HepG2 (cell line): ENCODE measurements at regions not wholly inside any gene's neighbourhood (a gene's known extent, or its start where the extent isn't known, plus 50 kb on each side); places are given as distances from the start of the nearest gene placed in this dataset.

ENCODE experiments used
- ATAC-seq: fragments of 200-7000 bp; cut with Tn5 transposase; 3 replicates; pipeline ENCODE4 v1.9.1; 2020; ENCODE audit warnings: mild to moderate bottlenecking, moderate library complexity
- BruUV-seq: library from RNA; stranded (reverse); fragments of 400-500 nt; replicated peaks from 2 replicates; lab custom pipeline; 2021; lab: Mats Ljungman, UMichigan
- CTCF ChIA-PET: fragments of 300-600 bp; formaldehyde crosslinking; extraction: SDS; loops from one replicate; lab custom pipeline; 2021; ENCODE audit warnings: low total read pairs, inconsistent platforms, low intra/inter-chr PET ratio; lab: Yijun Ruan, JAX
- POLR2A ChIA-PET: fragments of 350-600 bp; sonication (Branson Sonifier 250); formaldehyde crosslinking; loops from one replicate; lab custom pipeline; 2020; ENCODE audit warnings: antibody characterized with exemption, inconsistent platforms; lab: Yijun Ruan, JAX
- DNase-seq: peaks from one replicate; pipeline ENCODE4 v3.0.0-alpha.2; 2015; ENCODE audit warnings: low spot score
- FAIRE-seq: peaks from 3 replicates; lab custom pipeline; 2011; peaks lifted over from hg19 to GRCh38; lab: Jason Lieb, UNC
- H2AFZ ChIP-seq: one replicate; pipeline ENCODE4 v1.6.1; 2011; ENCODE audit warnings: low read length, inconsistent platforms
- H3K27ac ChIP-seq: fragments of 300-600 bp; 3 replicates; pipeline ENCODE4 v1.8.0; 2011; ENCODE audit warnings: mixed run types, mild to moderate bottlenecking, mixed read lengths, low read length, inconsistent platforms; ENCODE audit not compliant: insufficient read depth; ENCODE audit errors: extremely low read length
- H3K27me3 ChIP-seq, 2 experiments: fragments of 200-600 bp in 1 of 2; 2 replicates in 1 of 2; 3 replicates in 1 of 2; pipeline versions ENCODE4 v1.6.0 to v1.8.0; 2011; ENCODE audit warnings: low read length in 2 of 2, mild to moderate bottlenecking in 2 of 2, moderate library complexity in 2 of 2, inconsistent platforms in 1 of 2; ENCODE audit not compliant: insufficient read depth in 2 of 2, control insufficient read depth in 1 of 2
- H3K36me3 ChIP-seq, 2 experiments: fragments of 200-600 bp in 1 of 2; replicated peaks in 1 of 2; 2 replicates in 1 of 2; 3 replicates in 1 of 2; pipeline versions ENCODE4 v1.5.1 to v1.8.0; 2011; ENCODE audit warnings: low read length in 2 of 2, inconsistent platforms in 1 of 2; ENCODE audit not compliant: insufficient read depth in 2 of 2, control insufficient read depth in 1 of 2
- H3K4me1 ChIP-seq: 2 replicates; pipeline ENCODE4 v1.5.1; 2012; ENCODE audit warnings: low read length, inconsistent platforms; ENCODE audit not compliant: insufficient read depth
- H3K4me2 ChIP-seq: 2 replicates; pipeline ENCODE4 v1.6.0; 2011; ENCODE audit warnings: low read depth, low read length, inconsistent platforms
- H3K4me3 ChIP-seq, 3 experiments: fragments of 200-600 bp in 1 of 3; sonication (generic), shearing (Covaris generic) in 1 of 3; replicated peaks in 1 of 3; 2 replicates each; pipeline ENCODE4 v1.5.1; 2011 to 2016; ENCODE audit warnings: low read length in 3 of 3, inconsistent platforms in 2 of 3, low read depth in 2 of 3, mild to moderate bottlenecking in 2 of 3, control low read depth in 1 of 3, mixed read lengths in 1 of 3; ENCODE audit not compliant: insufficient read depth in 1 of 3
- H3K79me2 ChIP-seq: one replicate; pipeline ENCODE4 v1.6.1; 2011; ENCODE audit warnings: low read length, inconsistent platforms; ENCODE audit not compliant: insufficient read depth
- H3K9ac ChIP-seq: 2 replicates; pipeline ENCODE4 v1.6.0; 2011; ENCODE audit warnings: mild to moderate bottlenecking, low read depth, low read length, inconsistent platforms; ENCODE audit not compliant: insufficient read depth
- H3K9me3 ChIP-seq: 2 replicates; pipeline ENCODE4 v1.5.1; 2012; ENCODE audit warnings: mild to moderate bottlenecking, low read length
- H4K20me1 ChIP-seq: 2 replicates; pipeline ENCODE4 v1.6.0; 2011; ENCODE audit warnings: inconsistent platforms, mild to moderate bottlenecking, low read length, moderate library complexity; ENCODE audit not compliant: insufficient read depth
- MATR3 ChIP-seq: sonication (generic); formaldehyde crosslinking; IDR thresholded peaks from 2 replicates; pipeline ENCODE4 v1.4.0; 2020; ENCODE audit warnings: missing genetic modification reagents
- MBNL3 ChIP-seq: fragments of 250-450 bp; sonication (Bioruptor Pico); conservative IDR thresholded peaks from 2 replicates; pipeline ENCODE4 v1.8.0; 2022; ENCODE audit warnings: mild to moderate bottlenecking, inconsistent platforms
- NPAS2 ChIP-seq: sonication (generic); formaldehyde crosslinking; IDR thresholded peaks from 2 replicates; pipeline ENCODE4 v1.8.0; 2022; ENCODE audit warnings: mild to moderate bottlenecking, missing genetic modification reagents, borderline replicate concordance
- ZNF451 ChIP-seq: sonication (generic); formaldehyde crosslinking; IDR thresholded peaks from 2 replicates; pipeline ENCODE4 v1.5.0; 2020; ENCODE audit warnings: mild to moderate bottlenecking, missing genetic modification reagents
- ZNF670 ChIP-seq: sonication (generic); formaldehyde crosslinking; IDR thresholded peaks from 2 replicates; pipeline ENCODE4 v1.8.0; 2022; ENCODE audit warnings: mild to moderate bottlenecking, missing genetic modification reagents, borderline replicate concordance
- ZNF781 ChIP-seq: sonication (generic); formaldehyde crosslinking; IDR thresholded peaks from 2 replicates; pipeline ENCODE4 v1.5.1; 2020; ENCODE audit warnings: borderline replicate concordance, mild to moderate bottlenecking, missing genetic modification reagents; ENCODE audit errors: not compliant biosample characterization
- ZSCAN25 ChIP-seq: sonication (generic); formaldehyde crosslinking; IDR thresholded peaks from 2 replicates; pipeline ENCODE4 v1.8.0; 2022; ENCODE audit warnings: mild to moderate bottlenecking, missing genetic modification reagents
- WGBS: methylation state at CpG from one replicate; pipeline ENCODE4 v1.1.6; 2017; ENCODE audit warnings: low lambda C conversion rate; 5-methylcytosine and 5-hydroxymethylcytosine counted together
- in situ Hi-C: cut with HindIII; loops from 2 replicates; pipeline ENCODE4 v1.10.0; 2017; ENCODE audit warnings: low pct_unique_long_range_greater_than_20kb; ENCODE audit not compliant: extremely low pct_ligation_motif_present
- intact Hi-C: fragments of 100-400 bp; cut with micrococcal nuclease; formaldehyde crosslinking; loops from one replicate; pipeline ENCODE4 v1.10.0; 2022; ENCODE audit not compliant: unreplicated experiment
- TF ChIP-seq, protein P1 (sequence below): sonication (generic); formaldehyde crosslinking; IDR thresholded peaks from 2 replicates; pipeline ENCODE4 v1.8.0; 2022; ENCODE audit warnings: missing genetic modification reagents, mild to moderate bottlenecking, moderate library complexity, borderline replicate concordance
- TF ChIP-seq, protein P2 (sequence below): sonication (generic); formaldehyde crosslinking; IDR thresholded peaks from 2 replicates; pipeline ENCODE4 v1.4.0; 2020; ENCODE audit warnings: low read depth, mild to moderate bottlenecking, missing genetic modification reagents
- TF ChIP-seq, protein P3 (sequence below): sonication (generic); formaldehyde crosslinking; IDR thresholded peaks from 2 replicates; pipeline ENCODE4 v1.9.0; 2021; ENCODE audit warnings: mild to moderate bottlenecking, missing genetic modification reagents
- TF ChIP-seq, protein P4 (sequence below): sonication (generic); formaldehyde crosslinking; IDR thresholded peaks from 2 replicates; pipeline ENCODE4 v1.4.0; 2020; ENCODE audit warnings: missing genetic modification reagents

DNA sequence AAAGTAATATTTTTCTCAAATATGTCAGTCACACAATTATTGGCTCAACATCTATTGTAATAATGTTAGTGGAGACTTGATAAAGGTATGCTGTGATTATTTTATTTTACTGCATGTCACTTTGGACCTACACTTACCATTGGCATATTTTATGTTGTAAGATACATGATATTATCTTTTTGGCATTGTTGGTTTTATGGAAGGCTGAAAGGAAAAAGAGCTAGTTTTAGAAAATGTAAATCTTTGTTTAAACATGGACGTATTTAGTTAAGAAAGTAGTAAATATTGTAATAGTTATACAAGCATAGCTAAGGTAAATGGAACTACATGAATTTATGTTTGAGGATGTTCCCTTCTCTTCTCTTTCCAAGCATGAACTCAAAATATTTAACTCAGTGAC, 1399.3 kb downstream of the STIM2 start (continued):
- TF ChIP-seq, protein P1, sequence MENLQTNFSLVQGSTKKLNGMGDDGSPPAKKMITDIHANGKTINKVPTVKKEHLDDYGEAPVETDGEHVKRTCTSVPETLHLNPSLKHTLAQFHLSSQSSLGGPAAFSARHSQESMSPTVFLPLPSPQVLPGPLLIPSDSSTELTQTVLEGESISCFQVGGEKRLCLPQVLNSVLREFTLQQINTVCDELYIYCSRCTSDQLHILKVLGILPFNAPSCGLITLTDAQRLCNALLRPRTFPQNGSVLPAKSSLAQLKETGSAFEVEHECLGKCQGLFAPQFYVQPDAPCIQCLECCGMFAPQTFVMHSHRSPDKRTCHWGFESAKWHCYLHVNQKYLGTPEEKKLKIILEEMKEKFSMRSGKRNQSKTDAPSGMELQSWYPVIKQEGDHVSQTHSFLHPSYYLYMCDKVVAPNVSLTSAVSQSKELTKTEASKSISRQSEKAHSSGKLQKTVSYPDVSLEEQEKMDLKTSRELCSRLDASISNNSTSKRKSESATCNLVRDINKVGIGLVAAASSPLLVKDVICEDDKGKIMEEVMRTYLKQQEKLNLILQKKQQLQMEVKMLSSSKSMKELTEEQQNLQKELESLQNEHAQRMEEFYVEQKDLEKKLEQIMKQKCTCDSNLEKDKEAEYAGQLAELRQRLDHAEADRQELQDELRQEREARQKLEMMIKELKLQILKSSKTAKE (CRISPR knock-in tag) = no peak
- TF ChIP-seq, protein P2, sequence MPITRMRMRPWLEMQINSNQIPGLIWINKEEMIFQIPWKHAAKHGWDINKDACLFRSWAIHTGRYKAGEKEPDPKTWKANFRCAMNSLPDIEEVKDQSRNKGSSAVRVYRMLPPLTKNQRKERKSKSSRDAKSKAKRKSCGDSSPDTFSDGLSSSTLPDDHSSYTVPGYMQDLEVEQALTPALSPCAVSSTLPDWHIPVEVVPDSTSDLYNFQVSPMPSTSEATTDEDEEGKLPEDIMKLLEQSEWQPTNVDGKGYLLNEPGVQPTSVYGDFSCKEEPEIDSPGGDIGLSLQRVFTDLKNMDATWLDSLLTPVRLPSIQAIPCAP (CRISPR knock-in tag) = no peak
- TF ChIP-seq MBNL3 (CRISPR knock-in tag) = no peak

DNA sequence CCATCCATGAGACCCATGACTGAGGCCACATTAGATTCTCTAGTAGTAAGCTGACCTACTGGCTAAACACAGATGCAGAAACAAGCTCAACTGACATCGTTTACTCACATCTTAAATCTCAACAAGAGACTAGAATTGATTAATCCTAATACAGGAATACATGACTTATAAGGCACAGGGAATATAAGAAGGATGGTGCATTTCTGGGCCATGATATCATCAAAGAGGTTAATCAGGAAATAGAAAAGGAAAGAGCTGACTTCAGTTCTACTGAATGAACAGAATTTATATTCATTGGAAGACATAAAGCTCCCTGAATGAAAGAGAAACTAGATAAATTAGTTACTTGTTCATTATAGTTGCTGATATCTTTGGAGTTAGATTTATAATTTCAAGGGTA, 1406.5 kb downstream of the STIM2 start:
- Histone ChIP-seq H4K20me1 (no peaks in the 10 kb centered on the region), H3K36me3 (no peaks in the 10 kb centered on the region), H3K9me3 (peaks cover 59% of the 10 kb centered on the region), H3K4me1 (no peaks in the 10 kb centered on the region), H3K4me3 (no peak overlapping the region), H3K4me2 (no peak overlapping the region), H3K27ac (no peak overlapping the region), H3K79me2 (no peaks in the 10 kb centered on the region), H3K27me3 (no peaks in the 10 kb centered on the region), H3K9ac (no peak overlapping the region), H2AFZ (no peak overlapping the region)
- ATAC-seq = no peak
- 0% methylated on average over 1 of the region's 1 CpG for whole genome bisulfite sequencing
- in situ Hi-C loops = no loop called here
- POLR2A ChIA-PET = no interaction called here
- intact Hi-C loops = no loop called here
- CTCF ChIA-PET = no interaction called here
- BruUV-seq = no TSS peak
- FAIRE-seq = no peak
- no peak for DNase-seq
- TF ChIP-seq MATR3 (no peak), ZSCAN25 (CRISPR knock-in tag) (no peak), NPAS2 (CRISPR knock-in tag) (no peak), ZNF451 (CRISPR knock-in tag) (no peak), ZNF781 (CRISPR knock-in tag) (no peak), ZNF670 (no peak)
- TF ChIP-seq, protein P3, sequence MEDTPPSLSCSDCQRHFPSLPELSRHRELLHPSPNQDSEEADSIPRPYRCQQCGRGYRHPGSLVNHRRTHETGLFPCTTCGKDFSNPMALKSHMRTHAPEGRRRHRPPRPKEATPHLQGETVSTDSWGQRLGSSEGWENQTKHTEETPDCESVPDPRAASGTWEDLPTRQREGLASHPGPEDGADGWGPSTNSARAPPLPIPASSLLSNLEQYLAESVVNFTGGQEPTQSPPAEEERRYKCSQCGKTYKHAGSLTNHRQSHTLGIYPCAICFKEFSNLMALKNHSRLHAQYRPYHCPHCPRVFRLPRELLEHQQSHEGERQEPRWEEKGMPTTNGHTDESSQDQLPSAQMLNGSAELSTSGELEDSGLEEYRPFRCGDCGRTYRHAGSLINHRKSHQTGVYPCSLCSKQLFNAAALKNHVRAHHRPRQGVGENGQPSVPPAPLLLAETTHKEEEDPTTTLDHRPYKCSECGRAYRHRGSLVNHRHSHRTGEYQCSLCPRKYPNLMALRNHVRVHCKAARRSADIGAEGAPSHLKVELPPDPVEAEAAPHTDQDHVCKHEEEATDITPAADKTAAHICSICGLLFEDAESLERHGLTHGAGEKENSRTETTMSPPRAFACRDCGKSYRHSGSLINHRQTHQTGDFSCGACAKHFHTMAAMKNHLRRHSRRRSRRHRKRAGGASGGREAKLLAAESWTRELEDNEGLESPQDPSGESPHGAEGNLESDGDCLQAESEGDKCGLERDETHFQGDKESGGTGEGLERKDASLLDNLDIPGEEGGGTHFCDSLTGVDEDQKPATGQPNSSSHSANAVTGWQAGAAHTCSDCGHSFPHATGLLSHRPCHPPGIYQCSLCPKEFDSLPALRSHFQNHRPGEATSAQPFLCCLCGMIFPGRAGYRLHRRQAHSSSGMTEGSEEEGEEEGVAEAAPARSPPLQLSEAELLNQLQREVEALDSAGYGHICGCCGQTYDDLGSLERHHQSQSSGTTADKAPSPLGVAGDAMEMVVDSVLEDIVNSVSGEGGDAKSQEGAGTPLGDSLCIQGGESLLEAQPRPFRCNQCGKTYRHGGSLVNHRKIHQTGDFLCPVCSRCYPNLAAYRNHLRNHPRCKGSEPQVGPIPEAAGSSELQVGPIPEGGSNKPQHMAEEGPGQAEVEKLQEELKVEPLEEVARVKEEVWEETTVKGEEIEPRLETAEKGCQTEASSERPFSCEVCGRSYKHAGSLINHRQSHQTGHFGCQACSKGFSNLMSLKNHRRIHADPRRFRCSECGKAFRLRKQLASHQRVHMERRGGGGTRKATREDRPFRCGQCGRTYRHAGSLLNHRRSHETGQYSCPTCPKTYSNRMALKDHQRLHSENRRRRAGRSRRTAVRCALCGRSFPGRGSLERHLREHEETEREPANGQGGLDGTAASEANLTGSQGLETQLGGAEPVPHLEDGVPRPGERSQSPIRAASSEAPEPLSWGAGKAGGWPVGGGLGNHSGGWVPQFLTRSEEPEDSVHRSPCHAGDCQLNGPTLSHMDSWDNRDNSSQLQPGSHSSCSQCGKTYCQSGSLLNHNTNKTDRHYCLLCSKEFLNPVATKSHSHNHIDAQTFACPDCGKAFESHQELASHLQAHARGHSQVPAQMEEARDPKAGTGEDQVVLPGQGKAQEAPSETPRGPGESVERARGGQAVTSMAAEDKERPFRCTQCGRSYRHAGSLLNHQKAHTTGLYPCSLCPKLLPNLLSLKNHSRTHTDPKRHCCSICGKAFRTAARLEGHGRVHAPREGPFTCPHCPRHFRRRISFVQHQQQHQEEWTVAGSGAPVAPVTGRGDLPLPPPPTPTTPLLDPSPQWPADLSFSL = no peak
- TF ChIP-seq, protein P4, sequence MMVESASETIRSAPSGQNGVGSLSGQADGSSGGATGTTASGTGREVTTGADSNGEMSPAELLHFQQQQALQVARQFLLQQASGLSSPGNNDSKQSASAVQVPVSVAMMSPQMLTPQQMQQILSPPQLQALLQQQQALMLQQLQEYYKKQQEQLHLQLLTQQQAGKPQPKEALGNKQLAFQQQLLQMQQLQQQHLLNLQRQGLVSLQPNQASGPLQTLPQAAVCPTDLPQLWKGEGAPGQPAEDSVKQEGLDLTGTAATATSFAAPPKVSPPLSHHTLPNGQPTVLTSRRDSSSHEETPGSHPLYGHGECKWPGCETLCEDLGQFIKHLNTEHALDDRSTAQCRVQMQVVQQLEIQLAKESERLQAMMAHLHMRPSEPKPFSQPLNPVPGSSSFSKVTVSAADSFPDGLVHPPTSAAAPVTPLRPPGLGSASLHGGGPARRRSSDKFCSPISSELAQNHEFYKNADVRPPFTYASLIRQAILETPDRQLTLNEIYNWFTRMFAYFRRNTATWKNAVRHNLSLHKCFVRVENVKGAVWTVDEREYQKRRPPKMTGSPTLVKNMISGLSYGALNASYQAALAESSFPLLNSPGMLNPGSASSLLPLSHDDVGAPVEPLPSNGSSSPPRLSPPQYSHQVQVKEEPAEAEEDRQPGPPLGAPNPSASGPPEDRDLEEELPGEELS (CRISPR knock-in tag) = no peak
